Vagina (tissue), 2 donors: ENCODE measurements at regions not wholly inside any gene's neighbourhood (a gene's known extent, or its start where the extent isn't known, plus 50 kb on each side); places are given as distances from the start of the nearest gene placed in this dataset.
"Not testable (repeated sequence)": the region's sequence is repeated elsewhere in the genome, so short reads cannot be mapped to it uniquely, and the experiment has no call there.

Experiments used
- POLR2A ChIP-seq, 2 donors: fragments of 450-650 bp; IDR thresholded peaks; one replicate each; pipeline ENCODE4 v1.6.1; 2017; ENCODE audit warnings: antibody characterized with exemption in 2 of 2, mild to moderate bottlenecking in 2 of 2, moderate library complexity in 2 of 2
- POLR2AphosphoS5 ChIP-seq, 2 donors: sonication (generic); formaldehyde crosslinking; IDR thresholded peaks; one replicate each; pipeline ENCODE4 v1.9.0; 2017; ENCODE audit warnings: antibody characterized with exemption in 2 of 2, mild to moderate bottlenecking in 2 of 2, low read depth in 1 of 2; ENCODE audit not compliant: insufficient read depth in 1 of 2
- TF ChIP-seq, protein P1 (sequence below), 3 experiments: fragments of 450-650 bp in 2 of 3; fragments of 200-600 bp in 1 of 3; sonication (generic) in 1 of 3; IDR thresholded peaks; one replicate each; pipeline ENCODE4 v1.5.1; 2017 to 2019; ENCODE audit warnings: antibody characterized with exemption in 3 of 3, mild to moderate bottlenecking in 2 of 3, moderate library complexity in 2 of 3

DNA sequence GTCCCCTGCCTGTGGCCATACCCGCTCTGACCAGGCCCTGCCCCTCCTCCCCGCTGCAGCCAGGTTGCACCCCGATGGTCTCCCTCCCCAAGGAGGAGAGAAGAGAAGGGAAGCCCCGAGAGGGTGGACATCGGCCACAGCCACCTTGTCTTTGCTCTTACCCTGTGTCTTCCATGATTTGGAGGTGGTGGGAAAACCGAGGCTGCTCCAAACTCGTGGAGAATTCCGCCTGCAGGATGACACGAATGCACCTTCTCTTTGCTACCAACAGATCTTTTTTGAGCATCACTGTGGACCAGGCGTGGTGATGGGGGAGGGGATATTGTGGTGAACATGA is 60.4 kb downstream of the ART5 start:
- TF ChIP-seq, protein P1, sequence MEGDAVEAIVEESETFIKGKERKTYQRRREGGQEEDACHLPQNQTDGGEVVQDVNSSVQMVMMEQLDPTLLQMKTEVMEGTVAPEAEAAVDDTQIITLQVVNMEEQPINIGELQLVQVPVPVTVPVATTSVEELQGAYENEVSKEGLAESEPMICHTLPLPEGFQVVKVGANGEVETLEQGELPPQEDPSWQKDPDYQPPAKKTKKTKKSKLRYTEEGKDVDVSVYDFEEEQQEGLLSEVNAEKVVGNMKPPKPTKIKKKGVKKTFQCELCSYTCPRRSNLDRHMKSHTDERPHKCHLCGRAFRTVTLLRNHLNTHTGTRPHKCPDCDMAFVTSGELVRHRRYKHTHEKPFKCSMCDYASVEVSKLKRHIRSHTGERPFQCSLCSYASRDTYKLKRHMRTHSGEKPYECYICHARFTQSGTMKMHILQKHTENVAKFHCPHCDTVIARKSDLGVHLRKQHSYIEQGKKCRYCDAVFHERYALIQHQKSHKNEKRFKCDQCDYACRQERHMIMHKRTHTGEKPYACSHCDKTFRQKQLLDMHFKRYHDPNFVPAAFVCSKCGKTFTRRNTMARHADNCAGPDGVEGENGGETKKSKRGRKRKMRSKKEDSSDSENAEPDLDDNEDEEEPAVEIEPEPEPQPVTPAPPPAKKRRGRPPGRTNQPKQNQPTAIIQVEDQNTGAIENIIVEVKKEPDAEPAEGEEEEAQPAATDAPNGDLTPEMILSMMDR (IDR thresholded peaks at IDR 0.05), result not testable (repeated sequence)
- not testable (repeated sequence) for TF ChIP-seq POLR2AphosphoS5 (IDR thresholded peaks at IDR 0.05; ENCODE audit: insufficient read depth in 1 of 2, low read depth in 1 of 2); POLR2A (IDR thresholded peaks at IDR 0.05)
